ENCODE measurements at regions not wholly inside any gene's neighbourhood (a gene's known extent, or its start where the extent isn't known, plus 50 kb on each side); places are given as distances from the start of the nearest gene placed in this dataset.

DNA sequence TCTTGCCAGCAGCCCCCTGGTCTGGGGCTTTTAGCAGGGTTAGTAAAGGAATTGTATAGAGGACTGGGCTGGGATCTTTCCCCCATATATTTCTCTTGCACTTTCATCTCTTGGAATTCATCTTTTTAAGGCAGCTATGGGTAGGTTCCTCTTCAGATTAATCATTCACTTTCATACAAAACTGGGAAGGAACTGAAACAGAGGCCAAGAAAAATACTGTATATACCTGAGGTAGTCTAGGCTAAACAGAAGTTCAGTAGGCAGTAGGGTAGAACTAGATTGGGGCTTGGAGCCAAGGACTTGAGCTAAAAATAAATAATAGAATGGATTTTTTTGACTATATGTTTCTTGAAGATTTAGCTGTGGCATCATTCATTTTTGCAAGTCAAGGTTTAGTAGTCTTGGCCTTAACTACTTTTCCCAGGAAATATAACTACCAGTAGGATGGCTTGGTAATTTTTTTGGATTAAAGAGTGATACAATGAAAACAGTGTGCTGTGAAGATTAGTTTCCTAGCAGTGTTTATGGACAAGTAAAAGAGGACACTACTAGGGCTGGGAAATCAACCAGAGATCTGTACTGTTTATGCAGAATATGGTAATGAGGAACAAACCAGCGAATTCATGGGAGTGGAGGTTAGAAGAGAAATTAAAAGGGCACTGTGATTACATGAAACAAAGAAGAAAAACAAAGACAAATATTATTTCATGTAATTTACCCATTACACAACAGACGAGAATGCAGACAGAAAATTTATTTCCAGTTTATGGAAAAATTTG lies 50.9 kb upstream of the PTGS2 start:
- ChIA-PET CTCF (interaction anchor here (2.6 kb wide), 1 partner anchor 8 kb away, joined by 17 read pairs; no protein-coding TSS in a partner anchor), POLR2A (no interaction called here)
- H3K9ac ChIP-seq (replicated peaks; ENCODE audit: extremely low read depth, insufficient read depth, low read length) = no peak overlapping the region
- H3K27ac ChIP-seq (ENCODE audit: insufficient read depth, low read depth, low read length) = no peak overlapping the region
- dilution Hi-C loops (cut with MboI; ENCODE audit: extremely low pct_ligation_motif_present, low sequenced_read_pairs) (no loop called here), intact Hi-C loops (cut with micrococcal nuclease) (no loop called here)
- H4K20me1 ChIP-seq (replicated peaks; ENCODE audit: control insufficient read depth, extremely low read depth, insufficient read depth, low read length) = no peaks in the 10 kb centered on the region
- H3K79me2 ChIP-seq (ENCODE audit: control insufficient read depth, insufficient read depth, low read length) = no peaks in the 10 kb centered on the region
- no peak overlapping the region for H3K4me3 ChIP-seq (replicated peaks in 1 of 3; ENCODE audit: insufficient read depth in 1 of 3, low read depth in 1 of 3, low read length in 3 of 3)
- H3K27me3 ChIP-seq (ENCODE audit: control insufficient read depth in 2 of 2, insufficient read depth in 2 of 2, low read length in 2 of 2) = no peaks in the 10 kb centered on the region
- FAIRE-seq (no peak), DNase-seq (ENCODE audit: low read depth, low spot score) (no peak)
- no peak overlapping the region for H2AFZ ChIP-seq (ENCODE audit: low read depth, low read length)
- H3K4me1 ChIP-seq (ENCODE audit: control insufficient read depth, extremely low read depth, insufficient read depth, low read length) = no peaks in the 10 kb centered on the region
- BruUV-seq (replicated peaks) = no TSS peak
- no peaks in the 10 kb centered on the region for H3K9me1 ChIP-seq (replicated peaks; ENCODE audit: control insufficient read depth, extremely low read depth, insufficient read depth, low read length)
- TF ChIP-seq GATA2 (IDR thresholded peaks at IDR 0.05; ENCODE audit: insufficient read depth, insufficient read length, low read depth, low read length) (no peak), JUN (IDR thresholded peaks at IDR 0.05; ENCODE audit: borderline replicate concordance, insufficient read depth, insufficient read length, low read depth) (no peak), MYC (IDR thresholded peaks at IDR 0.05; ENCODE audit: low read depth, low read length) (no peak), FOS (IDR thresholded peaks at IDR 0.05; ENCODE audit: borderline replicate concordance, insufficient read depth, low read length) (no peak), POLR2AphosphoS5 (IDR thresholded peaks at IDR 0.05; ENCODE audit: insufficient read depth, low read depth, low read length) (no peak), EZH2 (IDR thresholded peaks at IDR 0.05; ENCODE audit: borderline replicate concordance, low read depth, low read length, severe bottlenecking) (no peak), POLR2A (IDR thresholded peaks at IDR 0.05; ENCODE audit: low read depth, low read length) (no peak)
- TF ChIP-seq, protein P1, sequence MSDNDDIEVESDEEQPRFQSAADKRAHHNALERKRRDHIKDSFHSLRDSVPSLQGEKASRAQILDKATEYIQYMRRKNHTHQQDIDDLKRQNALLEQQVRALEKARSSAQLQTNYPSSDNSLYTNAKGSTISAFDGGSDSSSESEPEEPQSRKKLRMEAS (IDR thresholded peaks at IDR 0.05; ENCODE audit: insufficient read depth, insufficient read length) = no peak
- TF ChIP-seq, protein P2, sequence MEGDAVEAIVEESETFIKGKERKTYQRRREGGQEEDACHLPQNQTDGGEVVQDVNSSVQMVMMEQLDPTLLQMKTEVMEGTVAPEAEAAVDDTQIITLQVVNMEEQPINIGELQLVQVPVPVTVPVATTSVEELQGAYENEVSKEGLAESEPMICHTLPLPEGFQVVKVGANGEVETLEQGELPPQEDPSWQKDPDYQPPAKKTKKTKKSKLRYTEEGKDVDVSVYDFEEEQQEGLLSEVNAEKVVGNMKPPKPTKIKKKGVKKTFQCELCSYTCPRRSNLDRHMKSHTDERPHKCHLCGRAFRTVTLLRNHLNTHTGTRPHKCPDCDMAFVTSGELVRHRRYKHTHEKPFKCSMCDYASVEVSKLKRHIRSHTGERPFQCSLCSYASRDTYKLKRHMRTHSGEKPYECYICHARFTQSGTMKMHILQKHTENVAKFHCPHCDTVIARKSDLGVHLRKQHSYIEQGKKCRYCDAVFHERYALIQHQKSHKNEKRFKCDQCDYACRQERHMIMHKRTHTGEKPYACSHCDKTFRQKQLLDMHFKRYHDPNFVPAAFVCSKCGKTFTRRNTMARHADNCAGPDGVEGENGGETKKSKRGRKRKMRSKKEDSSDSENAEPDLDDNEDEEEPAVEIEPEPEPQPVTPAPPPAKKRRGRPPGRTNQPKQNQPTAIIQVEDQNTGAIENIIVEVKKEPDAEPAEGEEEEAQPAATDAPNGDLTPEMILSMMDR (IDR thresholded peaks at IDR 0.05; ENCODE audit: extremely low read depth in 1 of 2, insufficient read depth in 1 of 2, low read depth in 1 of 2, low read length in 2 of 2) = no peak
- no peaks in the 10 kb centered on the region for H3K36me3 ChIP-seq (ENCODE audit: control insufficient read depth in 2 of 2, extremely low read depth in 1 of 2, insufficient read depth in 2 of 2, low read length in 2 of 2)
- H3K4me2 ChIP-seq (ENCODE audit: insufficient read depth, low read length) = no peak overlapping the region
- H3K9me3 ChIP-seq (replicated peaks; ENCODE audit: control insufficient read depth, insufficient read depth, low read length) = no peaks in the 10 kb centered on the region

Measured in endothelial cell of umbilical vein (primary cell).